SU-DHL-6 (cell line): ENCODE measurements at regions not wholly inside any gene's neighbourhood (a gene's known extent, or its start where the extent isn't known, plus 50 kb on each side); places are given as distances from the start of the nearest gene placed in this dataset.

Source experiments
- EZH2phosphoT487 ChIP-seq: fragments of 200-600 bp; sonication (generic), shearing (Covaris generic); conservative IDR thresholded peaks from 2 replicates; pipeline ENCODE4 v1.6.1; 2018; ENCODE audit warnings: mild to moderate bottlenecking, antibody characterized with exemption, low read length, moderate library complexity, mixed read lengths
- TF ChIP-seq, protein P1 (sequence below): fragments of 200-600 bp; sonication (generic); IDR thresholded peaks from one replicate; pipeline ENCODE4 v1.5.1; 2017; ENCODE audit warnings: antibody characterized with exemption, mild to moderate bottlenecking, low read length, moderate library complexity; ENCODE audit not compliant: insufficient read depth, poor library complexity, severe bottlenecking

DNA sequence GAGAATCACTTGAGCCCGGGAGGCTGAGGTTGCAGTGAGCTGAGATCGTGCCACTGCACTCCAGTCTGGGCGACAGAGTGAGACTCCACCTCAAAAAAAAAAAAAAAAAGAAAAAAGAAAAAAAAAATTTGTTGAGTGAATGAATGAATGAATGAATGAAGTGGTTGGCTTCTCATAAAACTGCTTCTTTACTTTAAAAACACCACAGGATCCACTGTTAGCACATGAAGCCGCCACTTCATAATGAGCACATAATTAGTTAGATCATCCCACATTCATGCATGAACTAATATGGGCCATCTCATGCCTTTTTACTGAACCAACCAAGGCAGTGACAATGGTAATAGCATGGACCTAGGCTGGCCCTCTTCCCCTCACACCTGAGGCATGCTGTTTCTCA is 135.0 kb upstream of the XYLT1 start:
- TF ChIP-seq, protein P1, sequence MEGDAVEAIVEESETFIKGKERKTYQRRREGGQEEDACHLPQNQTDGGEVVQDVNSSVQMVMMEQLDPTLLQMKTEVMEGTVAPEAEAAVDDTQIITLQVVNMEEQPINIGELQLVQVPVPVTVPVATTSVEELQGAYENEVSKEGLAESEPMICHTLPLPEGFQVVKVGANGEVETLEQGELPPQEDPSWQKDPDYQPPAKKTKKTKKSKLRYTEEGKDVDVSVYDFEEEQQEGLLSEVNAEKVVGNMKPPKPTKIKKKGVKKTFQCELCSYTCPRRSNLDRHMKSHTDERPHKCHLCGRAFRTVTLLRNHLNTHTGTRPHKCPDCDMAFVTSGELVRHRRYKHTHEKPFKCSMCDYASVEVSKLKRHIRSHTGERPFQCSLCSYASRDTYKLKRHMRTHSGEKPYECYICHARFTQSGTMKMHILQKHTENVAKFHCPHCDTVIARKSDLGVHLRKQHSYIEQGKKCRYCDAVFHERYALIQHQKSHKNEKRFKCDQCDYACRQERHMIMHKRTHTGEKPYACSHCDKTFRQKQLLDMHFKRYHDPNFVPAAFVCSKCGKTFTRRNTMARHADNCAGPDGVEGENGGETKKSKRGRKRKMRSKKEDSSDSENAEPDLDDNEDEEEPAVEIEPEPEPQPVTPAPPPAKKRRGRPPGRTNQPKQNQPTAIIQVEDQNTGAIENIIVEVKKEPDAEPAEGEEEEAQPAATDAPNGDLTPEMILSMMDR, result no peak
- TF ChIP-seq EZH2phosphoT487, result no peak
